ENCODE measurements at regions not wholly inside any gene's neighbourhood (a gene's known extent, or its start where the extent isn't known, plus 50 kb on each side); places are given as distances from the start of the nearest gene placed in this dataset.

GRCh38 chr1:71273334-71273733, 192.5 kb upstream of the ZRANB2 start:
- no peak for TF ChIP-seq CTCF (IDR thresholded peaks at IDR 0.05)
- no peak for TF ChIP-seq POLR2A (IDR thresholded peaks at IDR 0.05)

Data from lower leg skin (tissue), 3 donors.